MM.1S (cell line): ENCODE measurements at regions not wholly inside any gene's neighbourhood (a gene's known extent, or its start where the extent isn't known, plus 50 kb on each side); places are given as distances from the start of the nearest gene placed in this dataset.

Experiments
- CTCF ChIP-seq: fragments of 300-600 bp; sonication (generic); IDR thresholded peaks from 2 replicates; pipeline ENCODE4 v1.5.1; 2016; ENCODE audit warnings: antibody characterized with exemption, low read length, mixed read lengths
- EZH2 ChIP-seq: fragments of 300-600 bp; sonication (generic); optimal IDR thresholded peaks from 2 replicates; pipeline ENCODE3; 2017; ENCODE audit warnings: low read depth, mild to moderate bottlenecking, antibody characterized with exemption, low read length, mixed read lengths

- no peak for TF ChIP-seq CTCF
- TF ChIP-seq EZH2 = no peak
Measured at GRCh38 chr4:98199247-98199646, 56.0 kb upstream of the STPG2 start.
